WERI-Rb-1 (cell line): ENCODE measurements at regions not wholly inside any gene's neighbourhood (a gene's known extent, or its start where the extent isn't known, plus 50 kb on each side); places are given as distances from the start of the nearest gene placed in this dataset.

Experiments used
- DNase-seq: peaks from one replicate; pipeline ENCODE4 v3.0.0-alpha.2; 2020
- H3K27ac ChIP-seq: fragments of 250-450 bp; sonication (Bioruptor Pico); 2 replicates; pipeline ENCODE4 v1.5.1; 2020; ENCODE audit warnings: mild to moderate bottlenecking, moderate library complexity
- H3K27me3 ChIP-seq: fragments of 250-450 bp; sonication (Bioruptor Pico); 2 replicates; pipeline ENCODE4 v1.5.1; 2021; ENCODE audit warnings: mild to moderate bottlenecking, low read depth, moderate library complexity; ENCODE audit not compliant: insufficient read depth, severe bottlenecking
- H3K36me3 ChIP-seq: fragments of 250-450 bp; sonication (Bioruptor Pico); 2 replicates; pipeline ENCODE4 v1.5.1; 2020; ENCODE audit warnings: mild to moderate bottlenecking, moderate library complexity
- H3K4me3 ChIP-seq: 2 replicates; pipeline ENCODE4 v1.5.1; 2011; ENCODE audit warnings: low read depth, mild to moderate bottlenecking, control low read depth, low read length
- H3K9me3 ChIP-seq: fragments of 250-450 bp; sonication (Bioruptor Pico); 2 replicates; pipeline ENCODE4 v1.5.1; 2021; ENCODE audit warnings: mild to moderate bottlenecking, moderate library complexity; ENCODE audit not compliant: severe bottlenecking
- TF ChIP-seq, protein P1 (sequence below): IDR thresholded peaks from 2 replicates; pipeline ENCODE4 v1.5.1; 2011; ENCODE audit warnings: low read depth, mild to moderate bottlenecking, control low read depth, inconsistent platforms, low read length

DNA sequence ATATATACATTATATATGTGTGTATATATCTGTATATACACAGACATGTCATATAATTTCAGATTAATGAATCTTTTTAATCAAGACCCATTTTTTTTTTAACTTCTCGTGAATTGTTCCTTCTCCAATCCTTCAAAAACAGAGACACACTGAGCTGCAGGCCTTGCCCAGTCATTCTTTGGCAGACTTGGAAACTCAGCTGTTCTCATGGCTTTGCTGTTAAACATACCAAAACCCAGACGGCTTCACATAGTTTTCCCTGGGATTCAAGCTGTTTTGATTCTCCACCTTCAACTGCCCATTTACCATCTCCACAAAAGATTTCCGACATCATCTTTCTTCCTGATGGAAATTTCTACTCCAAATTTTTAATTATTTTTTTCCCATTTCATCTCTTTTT lies 148.7 kb downstream of the KCNJ2 start:
- Histone ChIP-seq H3K9me3 (no peaks in the 10 kb centered on the region), H3K36me3 (no peaks in the 10 kb centered on the region), H3K4me3 (no peak overlapping the region), H3K27me3 (no peaks in the 10 kb centered on the region), H3K27ac (no peak overlapping the region)
- DNase-seq: no peak
- TF ChIP-seq, protein P1, sequence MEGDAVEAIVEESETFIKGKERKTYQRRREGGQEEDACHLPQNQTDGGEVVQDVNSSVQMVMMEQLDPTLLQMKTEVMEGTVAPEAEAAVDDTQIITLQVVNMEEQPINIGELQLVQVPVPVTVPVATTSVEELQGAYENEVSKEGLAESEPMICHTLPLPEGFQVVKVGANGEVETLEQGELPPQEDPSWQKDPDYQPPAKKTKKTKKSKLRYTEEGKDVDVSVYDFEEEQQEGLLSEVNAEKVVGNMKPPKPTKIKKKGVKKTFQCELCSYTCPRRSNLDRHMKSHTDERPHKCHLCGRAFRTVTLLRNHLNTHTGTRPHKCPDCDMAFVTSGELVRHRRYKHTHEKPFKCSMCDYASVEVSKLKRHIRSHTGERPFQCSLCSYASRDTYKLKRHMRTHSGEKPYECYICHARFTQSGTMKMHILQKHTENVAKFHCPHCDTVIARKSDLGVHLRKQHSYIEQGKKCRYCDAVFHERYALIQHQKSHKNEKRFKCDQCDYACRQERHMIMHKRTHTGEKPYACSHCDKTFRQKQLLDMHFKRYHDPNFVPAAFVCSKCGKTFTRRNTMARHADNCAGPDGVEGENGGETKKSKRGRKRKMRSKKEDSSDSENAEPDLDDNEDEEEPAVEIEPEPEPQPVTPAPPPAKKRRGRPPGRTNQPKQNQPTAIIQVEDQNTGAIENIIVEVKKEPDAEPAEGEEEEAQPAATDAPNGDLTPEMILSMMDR: no peak

DNA sequence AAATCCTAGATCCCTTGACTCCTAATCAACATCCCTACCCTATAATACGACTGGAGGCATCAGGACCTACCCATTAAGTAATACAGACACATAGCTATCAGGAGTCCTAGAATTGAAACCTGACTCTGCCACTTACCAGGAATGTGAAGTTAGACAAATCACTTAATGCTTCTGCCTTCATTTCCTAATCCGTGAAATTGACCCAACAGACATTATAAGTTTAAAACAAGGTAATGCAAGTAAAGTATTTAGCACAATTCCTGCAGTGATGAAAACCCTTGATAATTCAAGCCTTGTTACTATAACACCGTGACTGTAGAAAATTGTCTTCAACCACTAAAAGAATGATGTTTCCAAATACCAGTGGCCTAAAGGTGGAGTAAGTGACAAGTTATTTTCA lies 150.2 kb downstream of the KCNJ2 start:
- Histone ChIP-seq H3K9me3 (no peaks in the 10 kb centered on the region), H3K27ac (no peak overlapping the region), H3K36me3 (no peaks in the 10 kb centered on the region), H3K4me3 (no peak overlapping the region), H3K27me3 (no peaks in the 10 kb centered on the region)
- DNase-seq: no peak
- TF ChIP-seq, protein P1: no peak

DNA sequence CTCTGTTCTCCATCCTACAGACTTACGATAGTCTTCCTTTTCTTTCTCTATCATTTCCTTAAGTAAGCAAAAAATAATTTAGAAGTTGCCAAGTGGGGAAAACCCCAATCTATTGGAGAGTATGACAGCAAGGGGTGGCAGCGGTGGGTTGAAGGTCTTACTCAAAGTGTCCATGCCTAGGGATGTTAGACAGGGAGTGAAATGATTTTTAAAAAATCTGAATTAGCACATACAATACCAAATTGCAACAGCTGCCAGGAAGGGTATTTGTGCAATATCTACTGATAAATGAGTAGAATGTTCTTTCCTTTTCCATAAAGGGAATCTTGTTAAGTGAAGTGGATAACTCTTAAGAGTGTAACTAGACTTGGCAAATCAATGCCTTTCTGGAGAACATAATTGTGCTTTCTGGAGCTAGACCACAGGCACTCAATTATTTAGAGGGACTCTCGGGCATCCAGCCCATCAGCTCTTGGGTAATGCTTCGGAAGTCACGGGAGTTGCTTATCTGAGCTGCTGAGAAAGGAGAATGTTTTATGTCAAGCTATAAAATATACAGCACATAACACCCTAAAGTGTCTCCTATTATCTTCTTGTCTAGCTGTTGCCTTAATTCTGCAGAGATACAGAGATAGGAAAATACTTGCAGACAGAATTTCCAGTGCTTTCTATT lies 151.5 kb downstream of the KCNJ2 start:
- DNase-seq: no peak
- H3K4me3 ChIP-seq: no peak overlapping the region
- H3K9me3 ChIP-seq: no peaks in the 10 kb centered on the region
- H3K27ac ChIP-seq: no peak overlapping the region
- no peaks in the 10 kb centered on the region for H3K27me3 ChIP-seq
- H3K36me3 ChIP-seq: no peaks in the 10 kb centered on the region
- TF ChIP-seq, protein P1: no peak

DNA sequence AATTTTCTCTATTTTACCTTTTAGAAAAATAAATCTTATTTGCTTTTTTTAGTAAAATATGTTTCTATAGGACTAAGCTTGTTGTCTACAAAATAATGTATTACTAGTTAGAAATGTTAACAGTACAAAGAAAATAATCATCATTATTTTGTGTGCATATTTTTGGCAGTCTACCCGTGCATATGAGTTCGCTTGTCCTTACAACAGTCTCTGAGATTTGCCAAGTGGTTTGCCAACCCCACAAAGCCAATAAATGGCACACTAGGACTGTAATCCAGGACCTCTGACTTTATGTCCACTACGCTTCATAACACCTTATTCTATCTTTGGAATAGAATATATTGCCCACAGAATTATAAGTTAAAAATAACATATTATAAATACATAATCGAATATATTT lies 152.0 kb downstream of the KCNJ2 start:
- Histone ChIP-seq H3K4me3 (no peak overlapping the region), H3K36me3 (no peaks in the 10 kb centered on the region), H3K27ac (no peak overlapping the region), H3K27me3 (no peaks in the 10 kb centered on the region), H3K9me3 (no peaks in the 10 kb centered on the region)
- TF ChIP-seq, protein P1: no peak
- DNase-seq: no peak

DNA sequence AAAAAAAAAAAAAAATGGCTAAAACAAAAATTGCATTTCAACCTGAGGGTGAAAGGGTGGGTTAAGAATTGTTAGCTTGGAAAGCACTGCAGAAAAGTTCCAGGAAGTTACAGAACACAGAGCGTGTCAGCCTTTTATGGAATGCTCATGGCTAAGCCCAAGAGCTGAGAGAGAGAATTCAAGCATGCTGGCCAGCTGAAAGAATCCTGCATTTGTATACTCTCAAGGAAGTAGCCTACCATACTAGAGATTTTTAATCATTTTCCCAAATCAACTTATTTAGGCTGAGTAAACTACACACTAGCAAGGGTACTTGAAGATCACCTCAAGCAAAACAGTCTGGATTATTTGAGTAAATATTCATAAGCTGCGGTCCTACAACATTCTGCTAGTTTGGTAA lies 153.9 kb downstream of the KCNJ2 start:
- no peaks in the 10 kb centered on the region for H3K27me3 ChIP-seq
- H3K27ac ChIP-seq: no peak overlapping the region
- no peaks in the 10 kb centered on the region for H3K9me3 ChIP-seq
- H3K4me3 ChIP-seq: no peak overlapping the region
- TF ChIP-seq, protein P1: no peak
- no peaks in the 10 kb centered on the region for H3K36me3 ChIP-seq
- no peak for DNase-seq

DNA sequence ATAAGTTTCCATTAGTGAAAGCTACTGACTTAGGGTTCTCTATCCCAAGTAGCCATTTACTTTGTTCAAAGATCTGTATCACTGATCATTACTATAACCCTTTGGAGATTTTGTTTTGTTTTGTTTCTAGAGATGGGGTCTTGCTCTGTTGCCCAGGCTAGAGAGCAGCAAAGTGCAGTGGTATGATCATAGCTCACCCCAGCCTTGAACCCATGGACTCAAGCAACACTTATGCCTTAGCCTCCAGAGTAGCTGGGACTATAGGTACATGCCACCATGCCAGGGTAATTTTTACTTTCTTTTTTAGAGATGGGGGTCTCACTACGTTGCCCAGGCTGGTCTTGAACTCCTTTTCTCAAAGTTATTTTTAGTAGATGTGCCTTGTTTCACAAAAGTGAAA lies 154.7 kb downstream of the KCNJ2 start:
- Histone ChIP-seq H3K27me3 (no peaks in the 10 kb centered on the region), H3K9me3 (no peaks in the 10 kb centered on the region), H3K27ac (no peak overlapping the region), H3K4me3 (no peak overlapping the region), H3K36me3 (no peaks in the 10 kb centered on the region)
- TF ChIP-seq, protein P1: no peak
- DNase-seq: no peak
